K562 (cell line): ENCODE measurements at regions not wholly inside any gene's neighbourhood (a gene's known extent, or its start where the extent isn't known, plus 50 kb on each side); places are given as distances from the start of the nearest gene placed in this dataset.

Source experiments
- ATAC-seq: fragments of 200-7000 bp; cut with Tn5 transposase; 3 replicates; pipeline ENCODE4 v1.9.1; 2020; ENCODE audit warnings: moderate library complexity
- BruUV-seq: library from RNA; stranded (reverse); fragments of 400-500 nt; replicated peaks from 2 replicates; lab custom pipeline; 2021; lab: Mats Ljungman, UMichigan
- CTCF ChIA-PET: fragments of 300-600 bp; formaldehyde crosslinking; extraction: SDS; loops from one replicate; lab custom pipeline; 2021; ENCODE audit warnings: low intra/inter-chr PET ratio; lab: Yijun Ruan, JAX
- POLR2A ChIA-PET: fragments of 300-600, 350-650 bp; sonication (Branson Sonifier 250); formaldehyde crosslinking; extraction: SDS; loops from one replicate; lab custom pipeline; 2021; ENCODE audit warnings: antibody characterized with exemption, inconsistent platforms; lab: Yijun Ruan, JAX
- DNase-seq, 4 experiments: peaks; one replicate each; pipeline versions ENCODE4 v3.0.0 to v3.0.0-alpha.2; 2011 to 2018; ENCODE audit warnings: low spot score in 3 of 4, mixed read lengths in 3 of 4; ENCODE audit errors: extremely low read depth in 1 of 4
- FAIRE-seq: peaks from 2 replicates; lab custom pipeline; 2011; peaks lifted over from hg19 to GRCh38; lab: Jason Lieb, UNC
- H2AFZ ChIP-seq: 2 replicates; pipeline ENCODE4 v1.6.0; 2011; ENCODE audit warnings: low read depth, low read length, control low read depth, inconsistent platforms
- H3K27ac ChIP-seq: fragments of 200-600 bp; 3 replicates; pipeline ENCODE4 v1.8.0; 2011; ENCODE audit warnings: low read depth, mild to moderate bottlenecking, control low read depth, inconsistent platforms, low read length, moderate library complexity, mixed read lengths; ENCODE audit errors: extremely low read depth
- H3K27me3 ChIP-seq, 2 experiments: fragments of 300-600 bp in 1 of 2; 2 replicates in 1 of 2; 3 replicates in 1 of 2; pipeline versions ENCODE4 v1.6.0 to v1.8.0; 2011; ENCODE audit warnings: inconsistent platforms in 2 of 2, low read length in 2 of 2, mild to moderate bottlenecking in 1 of 2, mixed read lengths in 1 of 2, moderate library complexity in 1 of 2; ENCODE audit not compliant: control insufficient read depth in 2 of 2, insufficient read depth in 2 of 2
- H3K36me3 ChIP-seq: fragments of 300-600 bp; 3 replicates; pipeline ENCODE4 v1.8.0; 2011; ENCODE audit warnings: mild to moderate bottlenecking, low read length, inconsistent platforms; ENCODE audit not compliant: control insufficient read depth, insufficient read depth
- H3K4me1 ChIP-seq, 2 experiments: fragments of 200-600 bp in 1 of 2; replicated peaks in 1 of 2; 2 replicates in 1 of 2; 3 replicates in 1 of 2; pipeline versions ENCODE4 v1.5.1 to v1.8.0; 2011; ENCODE audit warnings: inconsistent platforms in 2 of 2, low read length in 2 of 2, mild to moderate bottlenecking in 1 of 2, mixed read lengths in 1 of 2, moderate library complexity in 1 of 2; ENCODE audit not compliant: control insufficient read depth in 2 of 2, insufficient read depth in 2 of 2
- H3K4me2 ChIP-seq: 2 replicates; pipeline ENCODE4 v1.6.1; 2011; ENCODE audit warnings: low read length, control low read depth, inconsistent platforms, mixed read lengths; ENCODE audit not compliant: insufficient read depth
- H3K4me3 ChIP-seq: fragments of 200-600 bp; sonication (generic), shearing (Covaris generic); 2 replicates; pipeline ENCODE4 v1.5.1; 2016; ENCODE audit warnings: control low read depth, inconsistent platforms
- H3K79me2 ChIP-seq: fragments of 200-600 bp; 3 replicates; pipeline ENCODE4 v1.8.0; 2011; ENCODE audit warnings: low read length, inconsistent platforms; ENCODE audit not compliant: control insufficient read depth, insufficient read depth
- H3K9ac ChIP-seq, 2 experiments: 2 replicates each; pipeline versions ENCODE4 v1.6.0 to v1.6.1; 2011; ENCODE audit warnings: low read depth in 2 of 2, low read length in 2 of 2, control low read depth in 1 of 2, inconsistent platforms in 1 of 2, mild to moderate bottlenecking in 1 of 2, mixed read lengths in 1 of 2; ENCODE audit not compliant: insufficient read depth in 1 of 2
- H3K9me1 ChIP-seq: one replicate; pipeline ENCODE4 v1.6.0; 2011; ENCODE audit warnings: inconsistent platforms, mild to moderate bottlenecking, low read length, moderate library complexity; ENCODE audit not compliant: control insufficient read depth, insufficient read depth
- H3K9me3 ChIP-seq: replicated peaks from 2 replicates; pipeline ENCODE4 v1.5.1; 2011; ENCODE audit warnings: low read depth, low read length, inconsistent platforms; ENCODE audit not compliant: control insufficient read depth, insufficient read depth
- H4K20me1 ChIP-seq: replicated peaks from 2 replicates; pipeline ENCODE4 v1.6.1; 2011; ENCODE audit warnings: low read length, inconsistent platforms, mixed read lengths; ENCODE audit not compliant: control insufficient read depth, insufficient read depth
- CHCHD3 ChIP-seq: fragments of 250-450 bp; sonication (Bioruptor Pico); IDR thresholded peaks from 2 replicates; pipeline ENCODE4 v2.1.2; 2022; ENCODE audit warnings: mild to moderate bottlenecking
- E2F4 ChIP-seq: sonication (generic); formaldehyde crosslinking; IDR thresholded peaks from 2 replicates; pipeline ENCODE4 v1.8.0; 2022; ENCODE audit warnings: mild to moderate bottlenecking, low read depth, missing genetic modification reagents
- EP400 ChIP-seq: fragments of 450-650 bp; IDR thresholded peaks from 2 replicates; pipeline ENCODE4 v1.6.1; 2017; ENCODE audit warnings: antibody characterized with exemption, mild to moderate bottlenecking, moderate library complexity
- HNRNPLL ChIP-seq: fragments of 200-400 bp; formaldehyde crosslinking; IDR thresholded peaks from 2 replicates; pipeline ENCODE4 v1.6.1; 2017; ENCODE audit warnings: low read length, low read depth, mild to moderate bottlenecking; ENCODE audit not compliant: poor library complexity, severe bottlenecking
- MAFF ChIP-seq: IDR thresholded peaks from 2 replicates; pipeline ENCODE4 v1.6.1; 2012; ENCODE audit warnings: low read length, improper control_type of control experiment
- MCM7 ChIP-seq, 2 experiments: fragments of 450-650 bp; IDR thresholded peaks; 2 replicates each; pipeline ENCODE4 v1.6.1; 2016 to 2018
- NR2C2 ChIP-seq, 2 experiments: fragments of 200-800 bp in 1 of 2; sonication (Bioruptor generic) in 1 of 2; sonication (generic) in 1 of 2; formaldehyde crosslinking in 1 of 2; IDR thresholded peaks; 2 replicates each; pipeline versions ENCODE4 v1.6.1 to v1.8.0; 2016 to 2022; ENCODE audit warnings: mild to moderate bottlenecking in 1 of 2, missing compliant biosample characterization in 1 of 2, missing genetic modification characterization in 1 of 2, missing genetic modification reagents in 1 of 2
- PREB ChIP-seq: sonication (generic); formaldehyde crosslinking; IDR thresholded peaks from 2 replicates; pipeline ENCODE4 v1.8.1; 2023; ENCODE audit warnings: mild to moderate bottlenecking, missing genetic modification reagents
- SAFB ChIP-seq: fragments of 200-400 bp; formaldehyde crosslinking; IDR thresholded peaks from 2 replicates; pipeline ENCODE4 v1.6.1; 2017; ENCODE audit warnings: low read depth, low read length, borderline replicate concordance
- SPI1 ChIP-seq: IDR thresholded peaks from 2 replicates; pipeline ENCODE4 v1.6.1; 2011; ENCODE audit warnings: low read depth, low read length, control low read depth, borderline replicate concordance
- SUPT5H ChIP-seq: fragments of 450-650 bp; IDR thresholded peaks from 2 replicates; pipeline ENCODE4 v1.6.1; 2016
- ZNF699 ChIP-seq: fragments of 250-450 bp; sonication (Bioruptor Pico); IDR thresholded peaks from 2 replicates; pipeline ENCODE4 v1.8.0; 2021; ENCODE audit warnings: mild to moderate bottlenecking, moderate library complexity; ENCODE audit not compliant: insufficient replicate concordance
- WGBS: fragments of 100-300 bp; shearing (Covaris generic); methylation state at CpG from one replicate; pipeline ENCODE4 v1.1.6; 2016; ENCODE audit warnings: low coverage, mixed read lengths; ENCODE audit not compliant: insufficient coverage; ENCODE audit errors: missing lambda C conversion rate; 5-methylcytosine and 5-hydroxymethylcytosine counted together
- in situ Hi-C: fragments of 300-500 bp; cut with MboI; formaldehyde crosslinking; loops from 4 replicates; pipeline ENCODE4 v1.15.0; 2018; ENCODE audit warnings: inconsistent platforms, mixed read lengths
- intact Hi-C: fragments of 100-400 bp; cut with micrococcal nuclease; formaldehyde crosslinking; loops from 2 replicates; pipeline ENCODE4 v1.14.2; 2022
- TF ChIP-seq, protein P1 (sequence below): fragments of 450-650 bp; IDR thresholded peaks from 2 replicates; pipeline ENCODE4 v1.6.1; 2016; ENCODE audit warnings: borderline replicate concordance
- TF ChIP-seq, protein P2 (sequence below), 3 experiments: IDR thresholded peaks in 2 of 3; conservative IDR thresholded peaks in 1 of 3; 2 replicates each; pipeline ENCODE4 v1.5.1; 2011 to 2012; ENCODE audit warnings: low read length in 3 of 3, mild to moderate bottlenecking in 3 of 3, control low read depth in 2 of 3, improper control_type of control experiment in 1 of 3, inconsistent platforms in 1 of 3, low read depth in 1 of 3, mixed read lengths in 1 of 3, moderate library complexity in 1 of 3; ENCODE audit not compliant: insufficient read depth in 2 of 3

- FAIRE-seq (no peak), DNase-seq (no peak), ATAC-seq (no peak)
- H3K4me2 ChIP-seq = no peak overlapping the region
- no peaks in the 10 kb centered on the region for H3K27me3 ChIP-seq
- no peak overlapping the region for H3K9ac ChIP-seq
- no peaks in the 10 kb centered on the region for H3K36me3 ChIP-seq
- no peak overlapping the region for H2AFZ ChIP-seq
- H3K4me1 ChIP-seq = no peaks in the 10 kb centered on the region
- H3K4me3 ChIP-seq = no peak overlapping the region
- no peaks in the 10 kb centered on the region; the same call in 1 of the 2 replicates for H3K9me3 ChIP-seq
- H3K27ac ChIP-seq = no peak overlapping the region
- WGBS = 3% methylated on average over 5 of the region's 8 CpGs
- in situ Hi-C loops (no loop called here), intact Hi-C loops (no loop called here)
- no TSS peak for BruUV-seq
- CTCF ChIA-PET = no interaction called here
- H3K9me1 ChIP-seq = no peaks in the 10 kb centered on the region
- H4K20me1 ChIP-seq = no peaks in the 10 kb centered on the region
- POLR2A ChIA-PET = no interaction called here
- no peaks in the 10 kb centered on the region for H3K79me2 ChIP-seq
- no peak for TF ChIP-seq HNRNPLL
- no peak for TF ChIP-seq MCM7 (IDR thresholded peaks at IDR 0.05)
- no peak for TF ChIP-seq ZNF699 (CRISPR knock-in tag)
- TF ChIP-seq, protein P1, sequence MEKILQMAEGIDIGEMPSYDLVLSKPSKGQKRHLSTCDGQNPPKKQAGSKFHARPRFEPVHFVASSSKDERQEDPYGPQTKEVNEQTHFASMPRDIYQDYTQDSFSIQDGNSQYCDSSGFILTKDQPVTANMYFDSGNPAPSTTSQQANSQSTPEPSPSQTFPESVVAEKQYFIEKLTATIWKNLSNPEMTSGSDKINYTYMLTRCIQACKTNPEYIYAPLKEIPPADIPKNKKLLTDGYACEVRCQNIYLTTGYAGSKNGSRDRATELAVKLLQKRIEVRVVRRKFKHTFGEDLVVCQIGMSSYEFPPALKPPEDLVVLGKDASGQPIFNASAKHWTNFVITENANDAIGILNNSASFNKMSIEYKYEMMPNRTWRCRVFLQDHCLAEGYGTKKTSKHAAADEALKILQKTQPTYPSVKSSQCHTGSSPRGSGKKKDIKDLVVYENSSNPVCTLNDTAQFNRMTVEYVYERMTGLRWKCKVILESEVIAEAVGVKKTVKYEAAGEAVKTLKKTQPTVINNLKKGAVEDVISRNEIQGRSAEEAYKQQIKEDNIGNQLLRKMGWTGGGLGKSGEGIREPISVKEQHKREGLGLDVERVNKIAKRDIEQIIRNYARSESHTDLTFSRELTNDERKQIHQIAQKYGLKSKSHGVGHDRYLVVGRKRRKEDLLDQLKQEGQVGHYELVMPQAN = no peak
- TF ChIP-seq E2F4 (CRISPR knock-in tag) = no peak
- no peak for TF ChIP-seq PREB (CRISPR knock-in tag)
- no peak for TF ChIP-seq SAFB
- no peak for TF ChIP-seq NR2C2 (CRISPR knock-in tag; IDR thresholded peaks at IDR 0.05)
- TF ChIP-seq NR2C2 (tag; IDR thresholded peaks at IDR 0.05) = no peak
- TF ChIP-seq EP400 = no peak
- TF ChIP-seq CHCHD3 (CRISPR knock-in tag) = no peak
- TF ChIP-seq MAFF = no peak
- TF ChIP-seq SUPT5H = no peak
- TF ChIP-seq SPI1 = no peak
- TF ChIP-seq, protein P2, sequence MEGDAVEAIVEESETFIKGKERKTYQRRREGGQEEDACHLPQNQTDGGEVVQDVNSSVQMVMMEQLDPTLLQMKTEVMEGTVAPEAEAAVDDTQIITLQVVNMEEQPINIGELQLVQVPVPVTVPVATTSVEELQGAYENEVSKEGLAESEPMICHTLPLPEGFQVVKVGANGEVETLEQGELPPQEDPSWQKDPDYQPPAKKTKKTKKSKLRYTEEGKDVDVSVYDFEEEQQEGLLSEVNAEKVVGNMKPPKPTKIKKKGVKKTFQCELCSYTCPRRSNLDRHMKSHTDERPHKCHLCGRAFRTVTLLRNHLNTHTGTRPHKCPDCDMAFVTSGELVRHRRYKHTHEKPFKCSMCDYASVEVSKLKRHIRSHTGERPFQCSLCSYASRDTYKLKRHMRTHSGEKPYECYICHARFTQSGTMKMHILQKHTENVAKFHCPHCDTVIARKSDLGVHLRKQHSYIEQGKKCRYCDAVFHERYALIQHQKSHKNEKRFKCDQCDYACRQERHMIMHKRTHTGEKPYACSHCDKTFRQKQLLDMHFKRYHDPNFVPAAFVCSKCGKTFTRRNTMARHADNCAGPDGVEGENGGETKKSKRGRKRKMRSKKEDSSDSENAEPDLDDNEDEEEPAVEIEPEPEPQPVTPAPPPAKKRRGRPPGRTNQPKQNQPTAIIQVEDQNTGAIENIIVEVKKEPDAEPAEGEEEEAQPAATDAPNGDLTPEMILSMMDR (IDR thresholded peaks at IDR 0.05 in 2 of 3, conservative IDR thresholded peaks at IDR 0.05 in 1 of 3; ENCODE audit: insufficient read depth in 2 of 3, low read depth in 1 of 3, low read length in 3 of 3) = no peak
These were observed 1049.8 kb downstream of the SORCS1 start for GRCh38 chr10:106114656-106115186.
